ENCODE measurements at regions not wholly inside any gene's neighbourhood (a gene's known extent, or its start where the extent isn't known, plus 50 kb on each side); places are given as distances from the start of the nearest gene placed in this dataset.
"Not testable (repeated sequence)": the region's sequence is repeated elsewhere in the genome, so short reads cannot be mapped to it uniquely, and the experiment has no call there.

DNA sequence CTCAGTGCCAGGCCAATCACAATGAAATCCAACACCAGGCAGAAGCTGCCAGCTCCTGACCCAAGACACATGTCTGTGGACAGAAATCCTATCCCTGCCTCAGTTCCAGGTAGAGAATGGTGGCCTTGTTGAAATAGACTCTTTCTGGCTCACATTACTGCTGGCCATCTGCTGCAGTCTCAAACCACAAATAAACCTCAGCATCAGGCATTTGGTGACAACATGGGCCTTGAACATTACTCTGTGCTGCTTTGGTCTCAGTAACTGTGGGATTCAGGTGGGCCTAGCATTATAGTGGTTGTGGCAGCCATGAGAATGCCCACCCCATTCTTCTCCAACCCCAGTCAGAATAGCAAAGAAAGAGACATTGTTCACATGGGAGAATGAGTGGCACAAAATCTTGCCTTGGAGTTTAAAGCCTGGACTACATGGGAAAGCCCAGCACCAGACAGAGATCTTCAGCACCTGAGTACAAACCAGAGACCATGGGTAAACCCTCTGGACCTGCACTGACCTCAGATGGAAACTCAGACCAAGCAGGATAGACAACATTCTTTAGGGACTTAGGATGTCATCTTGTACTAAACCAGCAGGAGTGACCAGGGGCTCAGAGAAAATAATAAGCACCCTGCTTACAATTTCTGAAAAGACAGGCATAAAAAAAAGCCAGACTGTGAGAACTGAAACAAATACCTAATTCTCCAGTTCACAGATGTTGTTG, 50.4 kb upstream of the TRAM1L1 start:
- no peak for DNase-seq

DNA sequence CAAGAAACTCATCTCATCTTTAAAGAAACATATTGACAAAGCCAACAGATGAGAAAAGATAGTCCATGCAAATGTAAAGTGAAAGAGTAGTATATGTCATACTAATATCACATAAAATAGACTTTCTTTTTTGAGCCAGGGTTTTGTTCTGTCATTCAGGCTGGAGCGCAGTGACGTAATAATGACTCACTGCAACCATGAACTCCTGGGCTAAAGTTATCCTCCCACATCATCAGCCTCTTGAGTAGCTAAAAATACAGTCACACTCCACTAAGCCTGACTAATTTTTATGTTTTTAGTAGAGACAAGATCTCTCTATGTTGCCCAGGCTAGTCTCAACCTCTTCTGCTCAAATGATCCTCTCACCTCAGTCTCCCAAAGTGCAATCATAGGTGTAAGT, 51.8 kb upstream of the TRAM1L1 start:
- DNase-seq, result no peak

DNA sequence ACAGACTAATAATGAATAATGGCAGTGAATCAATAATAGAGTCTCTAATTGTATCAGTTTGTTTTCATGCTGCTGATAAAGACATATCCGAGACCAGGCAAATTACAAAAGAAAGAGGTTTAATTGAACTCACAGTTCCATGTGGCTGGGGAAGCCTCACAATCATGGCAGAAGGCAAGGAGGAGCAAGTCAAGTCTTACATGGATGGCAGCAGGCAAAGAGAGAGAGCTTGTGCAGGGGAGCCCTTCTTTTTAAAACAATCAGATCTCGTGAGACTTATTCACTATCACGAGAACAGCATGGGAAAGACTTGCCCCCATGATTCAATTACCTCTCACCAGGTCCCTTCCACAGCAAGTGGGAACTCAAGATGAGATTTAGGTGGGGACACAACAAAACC, 53.4 kb upstream of the TRAM1L1 start:
- not testable (repeated sequence) for DNase-seq

DNA sequence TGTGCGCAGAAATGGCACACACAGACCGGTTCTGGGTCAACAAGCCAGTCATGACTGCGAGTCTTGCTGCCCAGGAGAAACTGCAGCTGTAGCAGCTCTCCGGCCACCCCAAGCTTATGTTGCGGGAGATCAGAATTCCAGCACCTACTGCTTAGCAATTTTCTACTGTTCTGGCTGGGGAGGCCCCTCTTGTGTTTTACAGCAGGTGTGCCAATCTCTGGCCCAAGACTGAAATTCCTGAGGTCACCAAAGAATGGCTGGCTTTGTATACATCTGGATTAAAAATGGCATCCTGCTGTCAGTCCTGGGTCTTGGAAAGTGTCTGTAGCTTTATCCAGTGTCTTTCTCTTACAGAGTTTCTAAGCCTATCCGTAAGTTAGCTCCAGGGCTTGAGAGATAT, 68.9 kb upstream of the TRAM1L1 start:
- no peak for DNase-seq

DNA sequence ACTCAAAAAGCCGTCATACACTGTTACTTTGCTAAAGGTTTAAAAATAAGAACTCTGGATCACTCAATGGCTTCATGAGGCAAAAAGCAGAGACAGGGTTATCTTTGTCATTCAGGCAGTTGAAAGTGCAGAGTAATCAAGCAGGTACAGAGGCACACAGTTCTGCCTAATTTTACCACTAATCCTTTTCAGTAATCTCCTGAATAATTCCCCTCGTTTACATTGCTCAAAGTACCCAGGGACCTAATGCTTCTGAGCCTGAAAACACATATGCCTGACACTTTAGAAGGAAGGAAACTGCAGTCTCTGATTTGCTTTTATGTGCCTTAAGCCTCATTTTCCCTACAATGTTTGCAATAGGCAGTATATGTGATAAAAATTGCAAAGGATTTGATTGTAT, 71.4 kb upstream of the TRAM1L1 start:
- no peak for DNase-seq

DNA sequence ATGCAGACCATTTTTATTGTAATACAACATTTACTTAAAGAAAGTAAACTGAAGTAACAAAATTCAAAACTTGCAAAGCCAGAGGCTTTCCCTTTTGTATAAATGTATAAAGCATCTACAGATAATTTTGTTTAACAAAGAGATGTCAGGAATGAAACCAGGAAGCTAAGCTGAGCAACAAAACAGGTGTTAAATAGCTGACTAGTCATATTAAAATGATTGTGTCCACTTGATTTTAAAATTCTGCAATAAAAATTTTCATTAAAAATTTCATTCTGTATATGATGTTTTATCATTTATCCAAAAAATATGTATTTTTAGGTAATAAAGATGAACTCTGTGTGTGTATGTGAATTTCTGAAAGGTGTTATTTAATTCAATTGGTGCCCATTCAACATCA, 72.0 kb upstream of the TRAM1L1 start:
- DNase-seq, result no peak

DNA sequence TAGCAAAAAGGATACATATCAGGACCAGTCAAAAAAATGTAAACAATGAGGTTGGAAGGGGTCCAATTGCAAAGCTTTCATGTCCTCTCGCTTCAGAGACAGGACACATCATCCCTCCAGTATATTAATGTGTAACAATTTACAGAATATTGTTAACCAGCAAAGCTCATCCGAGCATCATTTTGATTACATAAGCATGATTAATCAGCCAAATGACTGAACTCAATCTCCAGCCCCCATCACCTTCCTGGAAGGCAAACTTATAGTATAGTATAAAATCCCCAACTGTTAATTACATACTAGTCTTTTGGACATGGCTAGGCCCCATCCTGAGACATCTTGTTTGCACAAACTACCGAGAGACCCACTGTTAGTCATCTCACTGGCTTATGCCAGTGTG, 77.6 kb upstream of the TRAM1L1 start:
- DNase-seq, result no peak

DNA sequence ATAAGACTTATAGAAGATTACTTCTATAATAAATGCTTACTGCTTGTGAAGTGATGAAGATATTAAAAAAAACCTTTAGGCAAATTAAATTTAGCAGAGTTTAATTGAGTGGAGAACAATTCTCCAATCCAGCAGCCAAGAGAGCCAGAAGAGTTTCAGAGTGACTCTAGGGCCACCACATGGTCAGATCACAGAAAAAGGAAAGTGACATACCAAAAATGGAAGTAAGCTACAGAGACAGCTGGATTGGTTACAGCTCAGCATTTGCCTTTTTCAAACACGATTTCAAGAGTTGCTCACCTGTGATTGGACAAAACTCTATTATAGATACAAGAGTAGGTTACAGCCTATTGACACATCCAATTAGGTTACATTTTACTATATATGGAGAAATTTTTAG, 79.0 kb upstream of the TRAM1L1 start:
- DNase-seq, result no peak

DNA sequence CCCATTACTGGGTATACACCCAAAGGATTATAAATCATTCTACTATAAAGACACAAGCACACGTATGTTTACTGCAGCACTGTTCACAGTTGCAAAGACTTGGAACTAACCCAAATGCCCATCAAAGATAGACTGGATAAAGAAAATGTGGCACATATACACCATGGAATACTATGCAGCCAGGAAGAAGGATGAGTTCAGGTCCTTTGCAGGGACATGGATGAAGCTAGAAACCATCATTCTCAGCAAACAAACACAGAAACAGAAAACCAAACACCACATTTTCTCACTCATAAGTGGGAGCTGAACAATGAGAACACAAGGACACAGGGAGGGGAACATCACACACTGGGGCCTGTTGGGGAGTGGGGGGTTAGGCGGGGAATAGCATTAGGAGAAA, 90.0 kb upstream of the TRAM1L1 start:
- DNase-seq, result not testable (repeated sequence)

DNA sequence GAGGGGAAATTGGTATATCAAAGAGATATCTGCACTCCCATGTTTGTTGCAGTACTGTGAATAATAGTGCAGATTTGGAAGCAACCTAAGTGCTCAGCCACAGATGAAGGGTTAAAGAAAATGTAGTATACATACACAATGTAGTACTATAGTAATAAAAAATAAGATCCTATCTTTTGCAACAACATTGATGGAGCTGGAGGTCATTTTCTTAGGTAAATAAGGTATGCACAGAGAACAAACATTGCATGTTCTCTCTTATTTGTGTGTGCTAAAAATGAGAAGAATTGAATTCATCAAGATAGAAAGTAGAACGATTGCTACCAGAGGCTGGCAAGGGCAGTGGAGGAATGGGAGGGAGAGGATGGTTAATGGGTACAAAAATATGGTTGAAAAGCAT, 117.9 kb upstream of the TRAM1L1 start:
- DNase-seq, result no peak

DNA sequence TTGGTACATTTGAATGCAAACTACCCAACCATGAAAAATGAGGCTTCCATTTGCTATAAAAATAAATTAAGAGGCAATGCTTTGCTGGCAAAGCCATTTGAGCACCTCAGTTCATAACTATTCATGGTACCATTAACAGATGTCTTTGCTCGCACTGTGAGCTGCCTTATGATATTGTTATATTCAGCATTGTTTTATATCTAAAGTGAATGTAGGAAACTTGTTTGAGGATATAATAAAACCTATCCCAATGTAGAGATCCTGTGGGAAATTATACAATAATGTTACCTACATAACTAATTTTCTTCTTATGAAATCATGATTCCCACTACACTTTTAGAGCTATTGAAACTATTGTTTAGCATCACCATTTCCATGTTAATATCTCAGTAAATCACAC, 125.2 kb upstream of the TRAM1L1 start:
- DNase-seq, result no peak

DNA sequence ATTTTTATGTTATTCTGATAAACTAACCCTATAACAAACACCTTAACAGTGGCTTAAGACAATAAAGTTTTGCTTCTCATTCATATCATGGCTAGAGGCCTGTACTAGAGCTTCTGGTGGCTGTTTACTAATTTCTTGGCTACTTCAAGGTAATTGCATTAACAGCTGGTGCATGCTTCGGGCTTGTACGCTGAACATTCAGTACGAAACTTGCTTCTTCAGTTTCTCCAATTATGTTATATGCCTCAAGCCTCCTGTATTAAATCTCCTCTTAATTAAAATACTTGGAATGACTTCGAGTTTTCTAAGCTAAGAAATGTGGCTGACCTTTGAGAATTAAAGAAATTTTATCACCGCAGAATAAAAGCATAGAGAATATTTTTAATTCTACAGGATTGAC, 138.9 kb upstream of the TRAM1L1 start:
- DNase-seq, result no peak

DNA sequence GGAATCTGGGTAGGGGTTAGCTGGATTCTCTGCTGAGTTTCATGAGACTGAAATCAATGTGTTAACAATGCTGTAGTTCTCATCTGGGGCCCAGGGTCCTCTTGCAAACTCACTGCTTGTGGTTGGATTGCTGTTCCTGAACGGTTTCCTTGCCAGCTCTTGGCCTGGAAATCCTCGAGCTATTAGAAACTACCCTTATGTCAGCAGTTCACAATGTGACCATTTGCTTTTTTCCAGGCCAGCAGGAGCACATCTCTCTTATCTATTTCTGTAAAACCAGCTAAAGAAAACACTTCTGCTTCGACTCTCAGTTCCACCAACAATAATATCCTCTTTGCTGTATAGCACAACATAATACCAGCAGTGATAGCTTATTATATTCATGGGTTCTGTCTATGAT, 140.1 kb upstream of the TRAM1L1 start:
- no peak for DNase-seq

DNA sequence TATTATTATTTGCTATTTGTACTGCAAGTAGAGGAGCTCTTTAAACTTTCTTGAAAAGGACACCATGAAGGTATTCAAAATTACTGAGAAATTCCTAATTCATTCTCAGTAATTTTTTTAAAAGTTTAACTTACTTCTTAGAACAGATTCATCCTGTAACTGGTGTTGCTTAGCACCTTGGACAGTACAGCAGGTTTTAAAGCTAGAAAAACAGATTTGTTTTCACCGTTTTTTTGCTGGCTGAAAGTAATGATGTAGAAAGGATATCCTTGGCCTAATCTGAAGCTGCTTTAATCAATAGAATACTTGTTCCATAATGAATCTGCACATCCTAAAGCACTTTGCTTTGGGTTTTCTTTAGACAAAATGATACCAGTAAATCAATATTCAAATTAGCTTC, 142.5 kb upstream of the TRAM1L1 start:
- DNase-seq, result no peak

DNA sequence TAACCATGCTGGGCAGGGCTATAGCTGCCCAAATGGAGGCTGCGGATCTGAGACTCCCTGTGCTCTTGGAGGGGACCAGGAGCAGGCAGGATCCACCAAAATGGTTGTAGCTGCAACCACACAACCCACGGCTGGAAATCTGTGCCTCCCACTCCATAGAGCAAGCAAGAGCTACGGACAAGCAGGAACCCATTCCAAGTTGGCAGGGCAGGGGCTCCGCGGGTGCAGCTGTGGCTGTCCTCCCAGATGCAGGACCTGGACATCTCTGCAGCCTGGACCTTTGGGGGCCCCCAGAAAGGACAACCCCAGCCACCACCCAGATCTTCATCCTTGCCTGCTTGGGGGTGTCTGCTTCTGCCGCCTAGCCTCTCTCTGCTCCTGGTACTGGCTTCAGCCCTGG, 154.1 kb upstream of the TRAM1L1 start:
- no peak for DNase-seq

DNA sequence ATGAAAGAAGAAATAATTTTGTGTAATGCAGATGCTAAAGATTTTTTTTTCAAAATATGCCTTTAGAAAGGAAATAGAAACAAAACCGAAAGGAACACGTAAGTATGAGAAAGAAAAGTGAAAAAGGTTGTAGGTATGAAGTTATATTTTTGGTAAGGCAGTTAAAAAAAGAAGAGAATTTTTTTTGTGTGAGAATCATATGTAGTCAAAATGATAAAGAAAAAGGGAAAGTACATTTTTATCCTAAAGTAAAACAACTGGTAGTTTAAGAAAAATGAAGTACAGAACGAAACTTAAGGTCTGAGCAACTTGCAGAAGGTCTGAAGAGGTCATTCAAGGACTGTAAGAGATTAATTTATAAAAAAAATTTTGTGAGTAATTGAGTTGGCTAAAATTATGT, 164.0 kb upstream of the TRAM1L1 start:
- DNase-seq, result no peak

DNA sequence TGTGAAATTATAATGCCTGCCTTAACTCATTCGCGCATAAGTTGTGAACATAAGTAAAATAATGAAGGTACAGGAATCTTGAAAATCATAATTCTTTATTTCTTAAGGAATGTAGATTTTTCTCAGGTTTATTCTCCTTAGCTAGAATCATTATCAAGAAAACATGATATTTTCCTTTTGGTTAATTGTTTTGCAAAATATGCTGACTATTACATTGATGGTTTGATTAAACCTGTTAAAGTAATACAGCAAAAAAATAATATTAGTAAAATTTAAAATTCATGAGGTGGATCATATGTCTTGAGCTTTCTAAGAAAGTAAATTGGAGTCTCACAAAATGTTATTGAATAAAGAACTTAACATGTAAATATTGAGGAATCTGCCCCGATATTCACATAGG, 178.7 kb upstream of the TRAM1L1 start:
- DNase-seq, result no peak

DNA sequence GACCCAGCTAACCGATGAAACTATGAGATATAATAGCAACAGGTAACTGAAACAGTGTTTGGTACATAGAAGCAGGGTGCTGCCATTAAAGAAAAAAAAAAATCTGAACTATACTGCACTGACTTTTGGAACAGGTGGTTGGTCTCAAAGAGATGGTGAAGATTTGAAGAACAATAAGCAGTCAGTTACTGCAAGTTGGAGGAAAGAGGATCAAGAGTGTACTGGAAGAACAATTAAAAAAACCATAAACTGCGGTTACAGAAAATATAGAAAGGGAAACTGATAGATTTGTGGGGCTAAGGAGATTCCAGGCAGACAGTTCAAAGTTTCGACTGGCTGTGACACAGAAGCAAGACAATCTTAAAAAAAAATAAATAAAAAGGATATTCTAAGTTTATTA, 181.9 kb upstream of the TRAM1L1 start:
- no peak for DNase-seq

DNA sequence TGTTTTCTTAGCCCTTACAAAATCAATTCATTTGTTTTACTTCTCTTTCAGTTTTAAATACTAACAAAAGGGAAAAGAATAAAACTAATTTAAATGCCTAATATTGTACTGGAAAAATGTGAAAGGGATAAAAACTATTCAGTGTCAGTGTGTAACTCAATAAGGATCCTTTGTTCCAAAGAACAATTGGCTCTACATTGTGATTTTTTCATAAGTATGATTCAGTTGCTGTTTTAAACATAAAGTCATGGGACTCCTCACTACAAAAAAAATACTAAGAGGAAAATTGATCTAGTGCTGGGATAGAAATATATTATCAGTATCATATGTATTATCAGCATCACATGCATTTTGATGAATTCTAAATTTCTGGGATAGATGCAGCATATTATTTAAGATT, 199.4 kb upstream of the TRAM1L1 start:
- no peak for DNase-seq

DNA sequence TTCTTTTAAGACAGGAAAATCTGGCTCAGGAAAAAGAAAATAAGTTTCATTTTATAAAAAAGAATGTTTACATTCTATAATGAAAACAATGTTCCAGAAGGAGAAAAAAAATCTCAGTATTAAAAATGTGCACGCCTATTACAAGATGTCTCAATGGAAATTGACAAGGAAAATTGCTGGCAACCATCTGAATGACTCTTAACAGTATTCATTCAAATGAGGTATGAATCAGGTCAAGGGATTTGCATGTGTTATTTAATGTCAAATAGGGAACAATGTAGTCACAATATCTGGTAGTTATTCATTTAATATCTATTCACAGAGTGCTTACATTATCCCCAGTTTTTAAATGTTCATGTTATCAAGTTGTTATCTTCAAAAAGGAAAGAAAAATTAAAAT, 208.4 kb upstream of the TRAM1L1 start:
- DNase-seq, result no peak

DNA sequence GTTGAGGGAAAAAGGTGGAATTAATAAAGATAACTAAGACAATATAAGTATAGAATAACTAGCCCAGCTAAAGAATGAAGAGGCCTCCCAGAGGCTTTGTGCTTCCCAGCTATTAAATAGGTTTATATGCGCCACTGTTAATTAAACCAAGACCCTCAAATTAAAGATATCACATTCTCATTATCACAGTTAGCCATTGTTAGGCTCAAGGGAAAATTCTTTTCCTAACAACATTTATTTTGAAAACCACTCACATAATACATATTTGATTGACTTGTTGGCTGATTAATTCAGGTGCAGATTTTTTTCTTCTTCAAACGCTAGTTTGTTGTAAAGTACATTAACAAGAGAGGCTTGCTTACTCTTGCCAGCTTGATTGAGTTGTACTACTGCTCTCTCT, 216.8 kb upstream of the TRAM1L1 start:
- no peak for DNase-seq

DNA sequence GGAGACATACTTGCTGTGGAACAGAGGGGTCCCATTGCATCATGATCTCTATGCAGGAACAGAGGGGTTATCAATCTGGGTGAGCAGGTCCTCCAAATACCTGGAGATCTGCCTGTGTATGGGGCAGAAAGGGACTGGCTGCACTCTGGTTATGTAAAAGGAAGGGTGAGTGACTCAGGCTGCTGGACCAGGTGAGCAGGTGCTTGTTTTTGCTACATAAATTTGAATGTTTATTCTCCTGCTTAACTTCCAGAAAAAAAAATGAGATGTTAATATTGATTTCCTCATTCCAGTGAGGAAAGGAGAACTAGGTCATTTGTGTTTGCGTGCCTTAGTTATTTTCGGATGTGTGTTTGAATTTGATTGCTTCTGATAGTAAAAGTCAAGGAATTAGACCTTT, 225.8 kb upstream of the TRAM1L1 start:
- no peak for DNase-seq

DNA sequence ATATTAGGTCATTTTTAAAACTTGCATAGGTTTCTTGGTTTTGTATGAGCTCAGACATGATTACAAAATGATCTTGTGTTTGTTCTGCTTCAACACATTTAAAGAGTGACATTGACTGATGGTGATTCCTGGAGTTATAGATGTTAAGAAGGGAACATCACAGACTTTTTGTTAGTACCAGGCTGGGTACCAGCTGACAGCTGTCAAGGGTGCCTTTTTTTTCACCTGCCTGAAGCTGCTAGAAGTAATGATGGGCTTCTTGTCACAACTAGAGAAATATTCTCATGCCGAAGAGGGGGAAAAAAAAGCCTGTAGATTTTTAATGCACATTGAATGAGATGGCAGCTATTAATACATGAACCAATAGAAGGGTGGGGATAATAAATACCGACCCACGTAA, 226.6 kb upstream of the TRAM1L1 start:
- no peak for DNase-seq

DNA sequence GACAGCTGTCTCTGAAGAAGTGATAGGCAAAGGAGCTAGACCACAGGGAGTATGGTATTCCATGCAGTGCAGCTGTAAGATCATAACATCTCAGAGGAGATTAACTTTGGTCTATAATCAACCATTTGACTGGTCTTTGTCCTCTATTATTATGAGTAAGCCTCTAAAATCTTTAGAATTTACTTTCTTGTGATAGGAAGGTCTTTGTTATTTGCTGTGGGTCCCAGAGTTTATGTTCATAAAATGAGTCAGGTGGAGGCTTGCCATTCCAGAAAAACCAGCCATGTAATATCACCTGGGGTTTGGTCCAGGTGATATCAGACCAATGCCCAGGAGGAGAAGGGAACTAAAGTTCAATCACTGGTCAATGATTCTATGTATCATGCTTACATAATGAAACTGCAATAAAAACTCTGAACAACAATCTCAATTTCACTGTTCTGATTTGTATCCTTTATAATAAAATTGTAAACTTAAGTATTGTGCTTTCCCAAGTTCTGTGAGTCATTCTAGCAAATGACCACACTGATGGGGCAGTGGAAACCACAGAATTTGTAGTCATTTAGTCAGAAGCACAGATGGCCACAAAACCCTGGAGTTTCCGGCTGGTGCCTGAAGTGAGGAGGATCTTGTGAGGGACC, 239.6 kb upstream of the TRAM1L1 start:
- no peak for DNase-seq

DNA sequence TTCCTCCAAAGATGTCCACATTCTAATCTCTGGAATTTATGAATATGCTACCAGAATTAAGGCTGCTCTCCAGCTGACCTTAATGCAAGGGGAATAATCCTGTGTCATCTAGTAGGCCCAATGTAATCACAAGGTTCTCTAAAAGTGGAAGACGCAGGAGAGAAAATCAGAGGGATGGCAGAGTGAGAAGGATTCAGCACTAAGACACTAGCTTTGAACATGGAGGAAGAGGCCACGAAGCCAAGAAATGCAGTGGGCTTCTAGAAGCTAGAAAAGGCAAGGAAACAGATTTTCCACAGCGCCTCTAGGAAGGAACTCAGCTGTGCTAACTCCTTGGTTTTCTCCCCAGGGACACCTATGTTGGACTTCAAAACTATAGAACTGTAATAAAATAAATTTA, 240.7 kb upstream of the TRAM1L1 start:
- DNase-seq, result no peak
